ENCODE measurements at regions not wholly inside any gene's neighbourhood (a gene's known extent, or its start where the extent isn't known, plus 50 kb on each side); places are given as distances from the start of the nearest gene placed in this dataset.
"Not testable (repeated sequence)": the region's sequence is repeated elsewhere in the genome, so short reads cannot be mapped to it uniquely, and the experiment has no call there.

GRCh38 chr3:19825193-19825592 is 108.8 kb downstream of the EFHB start:
- H3K27ac ChIP-seq (ENCODE audit: low read depth, low read length), result no peak overlapping the region
- H3K9me3 ChIP-seq (ENCODE audit: insufficient read depth, low read depth, low read length), result no peaks in the 10 kb centered on the region
- 86% methylated on average over 1 of the region's 1 CpG for WGBS
- H3K4me3 ChIP-seq (ENCODE audit: low read length), result no peak overlapping the region
- H3K9ac ChIP-seq (ENCODE audit: low read depth, low read length), result no peak overlapping the region
- no peaks in the 10 kb centered on the region for H3K27me3 ChIP-seq (ENCODE audit: insufficient read depth, low read length)
- no peaks in the 10 kb centered on the region for H3K4me1 ChIP-seq (ENCODE audit: insufficient read depth, low read length)
- H3K36me3 ChIP-seq (ENCODE audit: insufficient read depth, low read length), result no peaks in the 10 kb centered on the region

GRCh38 chr3:19822805-19823204 is 111.2 kb downstream of the EFHB start:
- Histone ChIP-seq H3K36me3 (ENCODE audit: insufficient read depth, low read length) (no peaks in the 10 kb centered on the region), H3K27me3 (ENCODE audit: insufficient read depth, low read length) (no peaks in the 10 kb centered on the region), H3K4me3 (ENCODE audit: low read length) (no peak overlapping the region), H3K9ac (ENCODE audit: low read depth, low read length) (no peak overlapping the region), H3K27ac (ENCODE audit: low read depth, low read length) (no peak overlapping the region), H3K9me3 (ENCODE audit: insufficient read depth, low read depth, low read length) (no peaks in the 10 kb centered on the region), H3K4me1 (ENCODE audit: insufficient read depth, low read length) (no peaks in the 10 kb centered on the region)
- WGBS, result 94% methylated on average over 4 of the region's 4 CpGs

- Histone ChIP-seq H3K27me3 (ENCODE audit: insufficient read depth, low read length) (no peaks in the 10 kb centered on the region), H3K9me3 (ENCODE audit: insufficient read depth, low read depth, low read length) (no peaks in the 10 kb centered on the region), H3K9ac (ENCODE audit: low read depth, low read length) (no peak overlapping the region), H3K4me3 (ENCODE audit: low read length) (no peak overlapping the region), H3K27ac (ENCODE audit: low read depth, low read length) (no peak overlapping the region), H3K4me1 (ENCODE audit: insufficient read depth, low read length) (no peaks in the 10 kb centered on the region), H3K36me3 (ENCODE audit: insufficient read depth, low read length) (no peaks in the 10 kb centered on the region)
- WGBS, result 84% methylated on average over 1 of the region's 1 CpG
Observed at GRCh38 chr3:19816631-19817030, 117.4 kb downstream of the EFHB start.

- Histone ChIP-seq H3K4me1 (ENCODE audit: insufficient read depth, low read length) (no peaks in the 10 kb centered on the region), H3K27me3 (ENCODE audit: insufficient read depth, low read length) (no peaks in the 10 kb centered on the region), H3K4me3 (ENCODE audit: low read length) (no peak overlapping the region), H3K27ac (ENCODE audit: low read depth, low read length) (no peak overlapping the region), H3K36me3 (ENCODE audit: insufficient read depth, low read length) (no peaks in the 10 kb centered on the region), H3K9ac (ENCODE audit: low read depth, low read length) (no peak overlapping the region), H3K9me3 (ENCODE audit: insufficient read depth, low read depth, low read length) (no peaks in the 10 kb centered on the region)
- 84% methylated on average over 1 of the region's 1 CpG for WGBS
Observed at GRCh38 chr3:19815805-19816204, 118.2 kb downstream of the EFHB start.

- WGBS, result 93% methylated on average over 7 of the region's 7 CpGs
- not testable (repeated sequence) for H3K27me3 ChIP-seq (ENCODE audit: insufficient read depth, low read length); H3K36me3 ChIP-seq (ENCODE audit: insufficient read depth, low read length); H3K4me1 ChIP-seq (ENCODE audit: insufficient read depth, low read length); H3K27ac ChIP-seq (ENCODE audit: low read depth, low read length); H3K9ac ChIP-seq (ENCODE audit: low read depth, low read length); H3K4me3 ChIP-seq (ENCODE audit: low read length); H3K9me3 ChIP-seq (ENCODE audit: insufficient read depth, low read depth, low read length)
Observed at GRCh38 chr3:19813743-19814142, 120.3 kb downstream of the EFHB start.

- Histone ChIP-seq H3K36me3 (ENCODE audit: insufficient read depth, low read length) (no peaks in the 10 kb centered on the region), H3K27me3 (ENCODE audit: insufficient read depth, low read length) (no peaks in the 10 kb centered on the region), H3K9ac (ENCODE audit: low read depth, low read length) (no peak overlapping the region), H3K4me3 (ENCODE audit: low read length) (no peak overlapping the region), H3K27ac (ENCODE audit: low read depth, low read length) (no peak overlapping the region), H3K9me3 (ENCODE audit: insufficient read depth, low read depth, low read length) (no peaks in the 10 kb centered on the region), H3K4me1 (ENCODE audit: insufficient read depth, low read length) (peaks cover 10% of the 10 kb centered on the region; the same call in 1 of the 2 replicates)
- 87% methylated on average over 3 of the region's 3 CpGs for WGBS
Observed at GRCh38 chr3:19811689-19812088, 122.3 kb downstream of the EFHB start.

- Histone ChIP-seq H3K9ac (ENCODE audit: low read depth, low read length) (no peak overlapping the region), H3K27ac (ENCODE audit: low read depth, low read length) (no peak overlapping the region), H3K36me3 (ENCODE audit: insufficient read depth, low read length) (no peaks in the 10 kb centered on the region), H3K4me3 (ENCODE audit: low read length) (no peak overlapping the region), H3K4me1 (ENCODE audit: insufficient read depth, low read length) (peaks cover 10% of the 10 kb centered on the region; the same call in 1 of the 2 replicates), H3K27me3 (ENCODE audit: insufficient read depth, low read length) (no peaks in the 10 kb centered on the region), H3K9me3 (ENCODE audit: insufficient read depth, low read depth, low read length) (peaks cover 1% of the 10 kb centered on the region)
- 92% methylated on average over 2 of the region's 3 CpGs for WGBS
Observed at GRCh38 chr3:19808834-19809233, 125.2 kb downstream of the EFHB start.

- Histone ChIP-seq H3K27me3 (ENCODE audit: insufficient read depth, low read length) (no peaks in the 10 kb centered on the region), H3K4me1 (ENCODE audit: insufficient read depth, low read length) (no peaks in the 10 kb centered on the region), H3K27ac (ENCODE audit: low read depth, low read length) (no peak overlapping the region), H3K36me3 (ENCODE audit: insufficient read depth, low read length) (no peaks in the 10 kb centered on the region), H3K9me3 (ENCODE audit: insufficient read depth, low read depth, low read length) (peaks cover 31% of the 10 kb centered on the region), H3K9ac (ENCODE audit: low read depth, low read length) (no peak overlapping the region), H3K4me3 (ENCODE audit: low read length) (no peak overlapping the region)
Observed at GRCh38 chr3:19799887-19800286, 134.1 kb downstream of the EFHB start.

- Histone ChIP-seq H3K27ac (ENCODE audit: low read depth, low read length) (no peak overlapping the region), H3K9me3 (ENCODE audit: insufficient read depth, low read depth, low read length) (peaks cover 31% of the 10 kb centered on the region), H3K9ac (ENCODE audit: low read depth, low read length) (no peak overlapping the region), H3K4me1 (ENCODE audit: insufficient read depth, low read length) (no peaks in the 10 kb centered on the region), H3K36me3 (ENCODE audit: insufficient read depth, low read length) (no peaks in the 10 kb centered on the region), H3K27me3 (ENCODE audit: insufficient read depth, low read length) (no peaks in the 10 kb centered on the region), H3K4me3 (ENCODE audit: low read length) (no peak overlapping the region)
Observed at GRCh38 chr3:19799115-19799514, 134.9 kb downstream of the EFHB start.

GRCh38 chr3:19798324-19798723 is 135.7 kb downstream of the EFHB start:
- Histone ChIP-seq H3K27ac (ENCODE audit: low read depth, low read length) (no peak overlapping the region), H3K9me3 (ENCODE audit: insufficient read depth, low read depth, low read length) (peaks cover 24% of the 10 kb centered on the region), H3K4me1 (ENCODE audit: insufficient read depth, low read length) (no peaks in the 10 kb centered on the region), H3K4me3 (ENCODE audit: low read length) (no peak overlapping the region), H3K36me3 (ENCODE audit: insufficient read depth, low read length) (no peaks in the 10 kb centered on the region), H3K27me3 (ENCODE audit: insufficient read depth, low read length) (no peaks in the 10 kb centered on the region), H3K9ac (ENCODE audit: low read depth, low read length) (no peak overlapping the region)
- WGBS, result 84% methylated on average over 1 of the region's 2 CpGs

- WGBS, result 93% methylated on average over 3 of the region's 4 CpGs
- Histone ChIP-seq H3K4me1 (ENCODE audit: insufficient read depth, low read length) (no peaks in the 10 kb centered on the region), H3K9ac (ENCODE audit: low read depth, low read length) (no peak overlapping the region), H3K9me3 (ENCODE audit: insufficient read depth, low read depth, low read length) (no peaks in the 10 kb centered on the region), H3K27ac (ENCODE audit: low read depth, low read length) (no peak overlapping the region), H3K4me3 (ENCODE audit: low read length) (no peak overlapping the region), H3K27me3 (ENCODE audit: insufficient read depth, low read length) (no peaks in the 10 kb centered on the region), H3K36me3 (ENCODE audit: insufficient read depth, low read length) (no peaks in the 10 kb centered on the region)
Observed at GRCh38 chr3:19792388-19792787, 141.6 kb downstream of the EFHB start.

- Histone ChIP-seq H3K27me3 (ENCODE audit: insufficient read depth, low read length) (no peaks in the 10 kb centered on the region), H3K9ac (ENCODE audit: low read depth, low read length) (no peak overlapping the region), H3K4me3 (ENCODE audit: low read length) (no peak overlapping the region), H3K27ac (ENCODE audit: low read depth, low read length) (no peak overlapping the region; the same call in 1 of the 2 replicates), H3K36me3 (ENCODE audit: insufficient read depth, low read length) (no peaks in the 10 kb centered on the region), H3K4me1 (ENCODE audit: insufficient read depth, low read length) (peaks cover 31% of the 10 kb centered on the region), H3K9me3 (ENCODE audit: insufficient read depth, low read depth, low read length) (no peaks in the 10 kb centered on the region)
- 55% methylated on average over 3 of the region's 3 CpGs for WGBS
Observed at GRCh38 chr3:19775765-19776164, 158.3 kb downstream of the EFHB start.
